ENCODE measurements at regions not wholly inside any gene's neighbourhood (a gene's known extent, or its start where the extent isn't known, plus 50 kb on each side); places are given as distances from the start of the nearest gene placed in this dataset.

DNA sequence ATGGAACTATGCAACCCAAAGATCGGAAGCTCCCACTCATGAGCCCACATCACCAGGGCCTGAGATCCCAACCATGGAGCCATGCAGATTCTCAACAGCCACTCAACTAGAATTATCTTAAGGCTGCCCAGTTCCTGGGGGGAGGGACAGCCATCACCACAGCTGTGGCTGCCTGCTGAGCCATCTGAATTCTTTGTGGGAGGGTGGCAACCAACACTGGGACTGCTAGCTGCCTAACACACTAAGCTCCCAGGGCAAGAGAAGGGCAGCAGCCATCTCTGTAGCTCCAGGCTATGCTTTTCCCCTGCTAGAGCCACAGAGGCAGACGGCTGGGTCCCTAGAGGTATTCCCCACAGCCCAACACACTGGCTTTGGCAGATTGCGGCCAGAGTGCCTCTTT is 251.3 kb upstream of the GRAMD2B start:
- Mint-ChIP-seq H3K4me1 (no peaks in the 10 kb centered on the region), H3K36me3 (no peaks in the 10 kb centered on the region), H3K27me3 (peaks cover 12% of the 10 kb centered on the region), H3K4me3 (no peak overlapping the region), H3K9me3 (peaks cover 12% of the 10 kb centered on the region), H3K27ac (no peak overlapping the region)
- ATAC-seq = no peak

DNA sequence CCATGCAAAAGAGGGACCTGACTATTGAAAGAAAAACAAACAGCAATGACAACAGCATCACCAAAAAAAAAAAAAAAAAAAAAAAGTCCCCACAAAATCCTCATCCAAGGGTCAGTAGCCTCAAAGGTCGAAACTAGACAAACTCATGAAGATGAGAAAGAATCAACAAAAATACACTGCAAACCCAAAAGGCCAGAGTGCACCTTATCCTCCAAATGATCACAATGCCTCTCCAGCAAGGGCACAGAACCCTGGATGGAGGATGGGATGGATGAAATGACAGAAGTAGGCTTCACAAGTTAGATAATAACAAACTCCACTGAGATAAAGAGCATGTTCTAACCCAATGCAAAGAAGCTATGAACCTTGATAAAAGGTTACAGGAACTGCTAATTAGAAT is 250.4 kb upstream of the GRAMD2B start:
- Mint-ChIP-seq H3K4me3 (no peak overlapping the region), H3K9me3 (peaks cover 6% of the 10 kb centered on the region), H3K4me1 (no peaks in the 10 kb centered on the region), H3K36me3 (no peaks in the 10 kb centered on the region), H3K27me3 (peaks cover 12% of the 10 kb centered on the region), H3K27ac (no peak overlapping the region)
- no peak for ATAC-seq

DNA sequence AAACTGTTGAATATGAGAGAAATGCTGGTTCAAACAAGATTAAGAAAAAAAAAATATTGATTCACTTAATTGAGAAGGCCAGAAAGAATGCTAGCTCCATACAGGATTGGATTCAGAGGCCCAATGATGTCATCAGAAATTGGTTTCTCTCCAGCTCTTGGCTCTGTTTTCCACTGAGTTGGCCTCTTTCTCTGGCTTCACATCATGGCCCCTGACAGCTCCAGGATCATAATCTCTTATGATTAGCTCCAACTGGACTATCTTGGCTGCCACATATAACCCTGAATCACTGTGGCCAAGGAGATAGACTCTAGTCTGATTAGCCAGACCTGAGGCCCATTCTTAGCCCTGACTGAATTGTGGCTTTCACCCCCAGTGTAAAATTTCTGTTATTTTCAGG is 244.7 kb upstream of the GRAMD2B start:
- H3K4me1 Mint-ChIP-seq = no peaks in the 10 kb centered on the region
- H3K27me3 Mint-ChIP-seq = peaks cover under 1% of the 10 kb centered on the region
- no peak overlapping the region for H3K4me3 Mint-ChIP-seq
- no peak overlapping the region for H3K27ac Mint-ChIP-seq
- ATAC-seq = no peak
- H3K36me3 Mint-ChIP-seq = no peaks in the 10 kb centered on the region
- H3K9me3 Mint-ChIP-seq = peaks cover 3% of the 10 kb centered on the region

DNA sequence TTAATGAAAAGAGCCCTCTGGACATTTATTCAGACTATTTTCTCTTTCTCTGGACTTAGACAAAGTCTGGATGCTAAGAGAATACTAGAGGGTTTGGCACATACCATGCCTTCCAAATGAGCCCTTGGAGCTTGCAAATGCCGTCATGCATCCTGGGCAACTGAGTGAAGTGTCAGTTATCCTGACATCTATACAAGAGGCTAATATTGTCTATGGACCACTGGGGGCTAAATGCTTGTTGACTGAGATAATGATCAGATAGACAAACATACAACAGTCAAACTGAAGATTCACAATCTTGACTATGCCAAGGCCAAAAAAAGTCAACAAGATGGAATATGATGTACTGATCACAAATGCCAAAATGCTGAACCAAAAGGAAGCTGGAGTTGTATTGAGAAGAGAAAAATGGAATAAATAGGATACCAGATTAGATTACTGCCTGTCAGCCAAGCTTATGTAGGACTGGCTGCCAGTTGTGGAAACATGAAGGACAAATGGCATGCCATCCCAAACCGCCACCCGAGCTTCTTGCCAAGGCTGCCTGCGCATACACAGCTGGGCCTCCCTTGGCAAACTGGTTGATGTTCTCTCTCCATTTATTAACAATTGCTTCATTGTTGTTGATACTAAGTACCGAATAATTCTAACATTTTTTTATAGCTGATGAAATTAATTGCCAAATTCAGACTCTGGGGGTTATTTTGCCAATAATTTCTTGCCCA is 240.1 kb upstream of the GRAMD2B start:
- no peaks in the 10 kb centered on the region for H3K27me3 Mint-ChIP-seq
- no peak overlapping the region for H3K4me3 Mint-ChIP-seq
- H3K4me1 Mint-ChIP-seq = no peaks in the 10 kb centered on the region
- no peak for ATAC-seq
- H3K27ac Mint-ChIP-seq = no peak overlapping the region
- H3K9me3 Mint-ChIP-seq = peaks cover 5% of the 10 kb centered on the region
- no peaks in the 10 kb centered on the region for H3K36me3 Mint-ChIP-seq

DNA sequence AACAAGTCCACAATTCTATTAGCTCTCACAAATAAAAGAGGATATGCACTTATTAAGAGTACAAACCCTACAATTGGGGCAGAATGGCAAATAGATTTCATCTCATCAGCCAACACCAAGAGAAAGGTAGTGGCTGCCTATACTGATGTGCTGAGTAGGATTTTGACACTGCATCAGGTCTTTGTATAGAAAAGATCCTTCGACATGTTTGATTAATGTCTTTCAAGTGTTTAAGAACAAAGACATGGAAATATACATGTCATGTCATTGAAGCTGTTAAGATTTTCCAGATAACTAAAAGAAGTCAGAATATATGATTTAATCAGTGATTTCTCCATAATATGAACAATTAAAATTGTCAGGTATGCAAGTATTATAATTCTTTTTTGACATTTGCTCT is 238.7 kb upstream of the GRAMD2B start:
- no peaks in the 10 kb centered on the region for H3K27me3 Mint-ChIP-seq
- no peaks in the 10 kb centered on the region for H3K36me3 Mint-ChIP-seq
- no peak overlapping the region for H3K27ac Mint-ChIP-seq
- H3K9me3 Mint-ChIP-seq = peaks cover 5% of the 10 kb centered on the region
- H3K4me1 Mint-ChIP-seq = no peaks in the 10 kb centered on the region
- H3K4me3 Mint-ChIP-seq = no peak overlapping the region
- no peak for ATAC-seq

DNA sequence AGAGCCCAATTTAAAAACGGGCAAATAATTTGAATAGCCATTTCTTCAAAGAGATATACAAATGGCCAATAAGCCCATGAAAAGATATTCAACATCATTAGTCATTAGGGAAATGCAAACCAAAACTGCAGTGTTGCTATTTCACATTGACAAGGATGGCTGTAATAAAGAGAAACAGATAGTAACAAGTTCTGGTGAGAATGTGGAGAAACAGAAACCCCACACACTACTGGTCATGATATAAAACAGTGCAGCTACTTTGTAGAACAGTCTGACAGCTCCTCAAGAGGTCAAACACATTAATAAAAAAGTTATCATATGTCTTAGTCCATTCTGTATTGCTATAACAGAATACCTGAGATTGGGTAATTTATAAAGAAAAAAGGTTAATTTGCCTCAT is 237.0 kb upstream of the GRAMD2B start:
- Mint-ChIP-seq H3K27ac (no peak overlapping the region), H3K4me1 (no peaks in the 10 kb centered on the region), H3K27me3 (no peaks in the 10 kb centered on the region), H3K9me3 (peaks cover 5% of the 10 kb centered on the region), H3K4me3 (no peak overlapping the region), H3K36me3 (no peaks in the 10 kb centered on the region)
- ATAC-seq = no peak

DNA sequence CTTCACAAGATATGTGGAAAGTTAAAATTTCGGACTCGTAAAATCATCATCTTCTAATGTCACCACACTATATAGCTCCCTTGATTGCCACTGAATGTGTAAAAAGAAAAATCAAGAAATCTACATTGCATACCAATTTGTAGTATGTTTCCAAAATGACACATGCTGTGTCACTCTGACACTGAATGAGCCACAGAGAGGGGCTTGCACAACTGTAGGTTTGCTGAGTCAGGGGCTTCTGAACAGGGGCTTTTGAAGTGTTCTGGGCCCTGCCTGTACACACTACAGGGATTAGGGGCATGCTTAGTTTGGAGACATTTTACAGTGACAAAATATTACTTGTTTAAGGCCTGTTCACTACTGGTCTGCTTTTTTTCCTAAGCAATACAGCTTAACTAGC is 234.4 kb upstream of the GRAMD2B start:
- Mint-ChIP-seq H3K9me3 (peaks cover 5% of the 10 kb centered on the region), H3K27me3 (no peaks in the 10 kb centered on the region), H3K4me3 (no peak overlapping the region), H3K27ac (no peak overlapping the region), H3K4me1 (no peaks in the 10 kb centered on the region), H3K36me3 (no peaks in the 10 kb centered on the region)
- ATAC-seq = no peak

DNA sequence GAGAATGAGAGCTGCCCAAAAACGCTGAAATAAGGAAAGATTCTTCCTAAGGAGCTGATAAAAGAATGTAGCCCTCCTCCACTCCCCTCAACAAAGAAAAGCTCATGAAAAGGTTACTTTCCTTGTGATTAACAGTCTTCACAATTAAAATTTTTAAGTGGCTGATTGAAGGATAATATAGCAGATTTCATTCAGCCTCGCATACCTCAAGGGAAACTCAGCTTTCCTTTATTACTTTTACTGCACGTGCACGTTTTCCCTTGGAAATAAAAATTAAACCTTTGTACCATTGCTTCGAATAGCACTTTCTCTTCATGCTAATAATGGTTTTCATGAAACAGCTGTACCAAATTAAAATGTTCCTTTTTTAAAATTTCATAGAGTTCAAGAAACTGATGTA is 234.0 kb upstream of the GRAMD2B start:
- H3K36me3 Mint-ChIP-seq = no peaks in the 10 kb centered on the region

DNA sequence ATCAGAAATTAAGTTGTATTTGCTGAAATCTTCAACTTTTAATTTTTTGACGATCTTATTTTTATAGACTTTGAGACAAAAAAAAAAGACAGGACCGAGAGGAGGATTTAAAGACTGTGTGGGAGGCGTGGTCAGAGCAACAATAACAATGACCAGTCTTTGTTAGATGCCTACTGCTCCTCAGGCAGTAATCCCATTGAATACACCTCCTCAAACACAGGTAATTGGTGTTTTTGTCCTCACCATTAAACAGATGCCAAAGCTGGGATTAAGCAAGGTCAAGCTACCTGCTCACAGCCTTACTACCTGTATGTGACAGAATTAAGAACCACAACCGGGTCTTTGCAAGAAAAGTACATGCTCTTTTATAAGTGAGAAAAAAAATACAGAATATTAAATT is 233.3 kb upstream of the GRAMD2B start:
- H3K4me1 Mint-ChIP-seq = no peaks in the 10 kb centered on the region
- no peak overlapping the region for H3K27ac Mint-ChIP-seq
- no peaks in the 10 kb centered on the region for H3K36me3 Mint-ChIP-seq
- H3K27me3 Mint-ChIP-seq = no peaks in the 10 kb centered on the region
- no peak for ATAC-seq
- peaks cover 5% of the 10 kb centered on the region for H3K9me3 Mint-ChIP-seq
- no peak overlapping the region for H3K4me3 Mint-ChIP-seq

More for the DNA sequence above, 234.0 kb upstream of the GRAMD2B start:
- H3K9me3 Mint-ChIP-seq = peaks cover 5% of the 10 kb centered on the region
- no peak overlapping the region for H3K4me3 Mint-ChIP-seq
- no peaks in the 10 kb centered on the region for H3K27me3 Mint-ChIP-seq
- H3K27ac Mint-ChIP-seq = no peak overlapping the region
- no peaks in the 10 kb centered on the region for H3K4me1 Mint-ChIP-seq
- ATAC-seq = no peak

DNA sequence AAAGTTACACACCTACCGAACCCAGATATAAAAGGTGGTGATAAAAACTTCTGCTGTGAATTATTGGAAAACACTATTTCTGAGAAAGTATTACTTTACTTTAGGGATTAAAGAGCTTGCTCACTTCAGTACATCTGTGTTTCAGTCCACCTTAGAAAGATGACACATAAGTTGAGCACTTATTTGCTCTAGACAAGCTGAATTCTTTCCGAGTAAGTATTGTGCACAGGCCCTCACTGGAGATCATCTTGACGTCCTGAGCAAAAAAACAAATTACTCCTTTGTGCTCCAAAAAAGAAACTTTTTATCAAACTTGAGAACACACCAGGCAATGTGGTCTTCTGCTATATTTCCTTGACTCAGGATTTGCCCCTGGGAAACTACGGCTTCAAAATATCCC is 231.0 kb upstream of the GRAMD2B start:
- H3K27me3 Mint-ChIP-seq = peaks cover under 1% of the 10 kb centered on the region
- no peaks in the 10 kb centered on the region for H3K4me1 Mint-ChIP-seq
- ATAC-seq = no peak
- no peak overlapping the region for H3K27ac Mint-ChIP-seq
- H3K36me3 Mint-ChIP-seq = no peaks in the 10 kb centered on the region
- H3K4me3 Mint-ChIP-seq = no peak overlapping the region
- H3K9me3 Mint-ChIP-seq = no peaks in the 10 kb centered on the region

DNA sequence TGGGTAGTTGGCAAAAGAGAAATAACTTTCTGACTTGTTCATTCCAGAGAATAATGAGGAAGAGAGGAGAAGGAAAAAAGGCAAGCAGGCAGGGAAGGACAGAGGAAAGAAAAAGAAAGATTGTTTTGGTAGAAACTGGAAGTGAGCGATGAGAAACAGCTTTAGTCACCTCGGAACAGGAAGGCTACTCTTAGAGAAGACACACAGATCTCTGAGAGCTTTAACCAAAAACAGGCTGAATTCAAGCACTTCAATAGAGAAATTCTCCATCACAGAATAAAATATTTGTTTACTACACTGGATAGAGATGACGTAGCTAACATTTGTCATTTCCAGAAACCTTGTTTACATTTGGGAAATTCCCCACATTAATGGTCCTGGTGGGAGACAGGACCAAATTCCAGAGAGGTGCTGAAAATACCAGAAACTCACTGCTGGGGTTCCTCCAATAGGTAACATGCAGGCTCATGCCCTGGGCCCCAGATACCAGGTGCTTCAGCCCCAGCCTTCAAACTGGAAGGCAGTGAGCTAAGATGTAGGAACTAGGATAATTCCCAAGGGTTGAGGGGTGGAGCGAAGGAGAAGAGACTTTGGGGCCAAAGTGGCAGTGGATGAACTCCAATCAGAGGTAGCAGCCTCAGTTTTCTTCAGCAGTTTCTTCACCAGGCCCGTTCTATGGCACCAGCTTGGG is 227.7 kb upstream of the GRAMD2B start:
- Mint-ChIP-seq H3K36me3 (no peaks in the 10 kb centered on the region), H3K4me1 (no peaks in the 10 kb centered on the region), H3K9me3 (no peaks in the 10 kb centered on the region), H3K4me3 (no peak overlapping the region), H3K27me3 (peaks cover 20% of the 10 kb centered on the region), H3K27ac (no peak overlapping the region)
- ATAC-seq = no peak

DNA sequence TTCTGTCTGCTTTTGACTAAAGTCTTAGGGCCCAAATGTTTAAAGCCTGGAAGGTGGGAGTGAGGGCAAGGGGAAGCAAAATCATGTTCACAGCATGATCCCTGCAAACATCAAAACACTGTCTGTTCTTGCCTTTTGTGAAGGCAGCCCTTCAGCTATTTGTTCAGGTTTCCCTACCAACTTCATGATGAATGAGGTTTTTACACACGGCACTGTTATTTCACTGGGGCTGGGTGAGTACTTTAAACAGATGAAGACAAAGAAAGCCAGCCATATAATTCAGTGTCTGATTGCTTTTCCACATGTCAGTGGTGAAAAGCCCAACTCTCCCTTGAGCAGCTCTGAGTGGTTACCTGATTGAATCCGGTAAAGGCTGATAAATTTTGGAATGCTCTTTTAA is 224.7 kb upstream of the GRAMD2B start:
- H3K9me3 Mint-ChIP-seq = no peaks in the 10 kb centered on the region
- no peak overlapping the region for H3K27ac Mint-ChIP-seq
- H3K36me3 Mint-ChIP-seq = no peaks in the 10 kb centered on the region
- no peak for ATAC-seq
- H3K27me3 Mint-ChIP-seq = peaks cover 47% of the 10 kb centered on the region
- H3K4me1 Mint-ChIP-seq = no peaks in the 10 kb centered on the region
- no peak overlapping the region for H3K4me3 Mint-ChIP-seq

DNA sequence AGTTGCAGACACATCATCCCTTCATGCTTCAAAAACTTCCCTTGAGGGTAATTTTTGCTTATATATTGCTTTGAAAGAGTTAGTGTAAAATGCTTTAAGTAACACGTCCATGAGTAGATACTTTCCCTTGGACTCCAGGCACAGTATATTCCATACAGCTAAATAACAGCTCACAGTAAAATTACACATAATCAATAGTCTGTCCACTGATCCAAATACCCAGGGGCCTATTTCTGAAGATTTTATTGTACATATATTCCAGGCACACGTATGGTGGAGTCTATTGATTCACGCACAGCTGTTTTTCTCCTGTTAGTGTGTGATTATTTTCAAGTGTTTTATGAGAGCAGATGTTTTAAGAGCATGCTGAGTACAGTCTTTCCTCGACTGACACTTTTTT is 223.7 kb upstream of the GRAMD2B start:
- Mint-ChIP-seq H3K36me3 (no peaks in the 10 kb centered on the region), H3K4me3 (no peak overlapping the region), H3K27ac (no peak overlapping the region), H3K9me3 (no peaks in the 10 kb centered on the region), H3K27me3 (peaks cover 47% of the 10 kb centered on the region), H3K4me1 (no peaks in the 10 kb centered on the region)
- no peak for ATAC-seq

DNA sequence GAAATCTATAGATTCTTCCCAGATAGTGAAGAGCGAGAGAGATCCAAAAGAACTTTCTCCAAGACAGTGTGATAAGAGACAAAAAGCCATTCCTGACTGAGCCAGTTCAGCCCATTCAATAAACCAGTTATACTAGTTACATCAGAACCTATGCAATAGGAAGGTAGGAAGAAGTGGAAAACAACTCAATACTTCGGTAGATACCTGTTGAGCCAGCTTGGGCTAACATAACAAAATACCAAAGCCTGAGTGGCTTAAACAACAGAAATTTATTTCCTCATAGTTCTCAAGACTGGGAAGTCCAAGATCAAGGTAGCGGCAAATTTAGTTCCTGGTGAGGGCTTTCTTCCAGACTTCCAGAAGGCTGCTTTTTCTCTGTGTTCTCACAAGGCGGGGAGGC is 214.5 kb upstream of the GRAMD2B start:
- peaks cover 19% of the 10 kb centered on the region for H3K27me3 Mint-ChIP-seq
- no peaks in the 10 kb centered on the region for H3K36me3 Mint-ChIP-seq
- no peak overlapping the region for H3K27ac Mint-ChIP-seq
- ATAC-seq = no peak
- no peak overlapping the region for H3K4me3 Mint-ChIP-seq
- H3K4me1 Mint-ChIP-seq = no peaks in the 10 kb centered on the region
- H3K9me3 Mint-ChIP-seq = peaks cover 14% of the 10 kb centered on the region

DNA sequence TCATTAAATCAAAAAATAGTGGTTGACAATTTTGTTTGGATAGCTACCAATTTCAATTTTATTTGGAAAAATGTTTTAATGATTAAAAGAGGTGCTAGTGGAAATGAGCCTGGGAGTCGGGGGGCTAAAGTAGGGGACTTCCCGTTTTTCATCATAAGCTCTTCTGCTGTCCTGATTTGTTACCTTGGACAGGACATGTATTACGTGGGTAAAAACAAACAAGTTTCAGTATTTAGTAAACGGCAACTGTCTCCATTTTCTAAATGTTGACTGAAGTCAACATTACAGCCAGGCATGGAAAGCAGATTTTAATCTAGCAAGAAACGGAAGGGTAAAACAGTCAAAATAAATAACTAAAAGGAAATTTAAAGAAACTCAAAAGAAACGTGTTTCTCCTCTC is 212.3 kb upstream of the GRAMD2B start:
- Mint-ChIP-seq H3K9me3 (peaks cover 9% of the 10 kb centered on the region), H3K4me3 (no peak overlapping the region), H3K27me3 (peaks cover 10% of the 10 kb centered on the region), H3K27ac (no peak overlapping the region), H3K36me3 (no peaks in the 10 kb centered on the region), H3K4me1 (no peaks in the 10 kb centered on the region)
- no peak for ATAC-seq

DNA sequence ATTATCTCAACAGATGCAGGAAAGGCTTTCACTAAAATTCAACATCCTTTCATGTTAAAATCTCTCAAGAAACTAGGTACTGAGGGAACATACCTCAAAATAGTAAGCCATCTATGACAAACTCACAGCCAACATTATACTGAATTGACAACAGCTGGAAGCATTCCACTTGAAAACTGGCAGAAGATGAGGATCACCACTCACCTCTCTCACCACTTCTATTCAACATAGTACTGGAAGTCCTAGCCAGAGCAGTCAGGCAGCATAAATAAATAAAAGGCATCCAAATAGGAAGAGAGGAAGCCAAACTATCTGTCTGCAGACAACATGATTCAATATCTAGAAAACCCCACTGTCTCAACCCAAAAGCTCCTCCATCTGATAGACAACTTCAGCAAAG is 203.6 kb upstream of the GRAMD2B start:
- no peak for ATAC-seq
- Mint-ChIP-seq H3K27me3 (peaks cover 8% of the 10 kb centered on the region), H3K36me3 (no peaks in the 10 kb centered on the region), H3K4me3 (no peak overlapping the region), H3K9me3 (peaks cover 9% of the 10 kb centered on the region), H3K27ac (no peak overlapping the region), H3K4me1 (no peaks in the 10 kb centered on the region)
